ENCODE measurements at regions not wholly inside any gene's neighbourhood (a gene's known extent, or its start where the extent isn't known, plus 50 kb on each side); places are given as distances from the start of the nearest gene placed in this dataset.

DNA sequence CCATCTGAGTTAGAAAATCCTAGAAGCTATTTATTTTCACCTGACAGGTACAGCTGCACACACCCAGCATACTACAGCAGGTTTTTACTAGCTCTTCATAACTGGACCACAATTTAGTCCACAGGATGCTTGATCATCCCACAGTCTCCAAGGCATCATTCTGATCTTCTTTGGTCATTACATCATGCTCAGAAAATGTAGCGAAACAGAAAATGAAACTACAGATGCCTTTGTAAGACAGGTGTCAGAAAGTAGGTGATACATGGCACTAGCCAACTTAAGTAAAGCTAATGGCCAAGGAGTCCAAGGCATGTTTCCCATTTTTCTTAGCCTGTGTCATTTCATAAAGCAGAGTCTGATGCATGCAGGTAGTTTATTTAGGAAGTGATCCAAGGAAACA is 102.3 kb downstream of the HTR1B start:
- no peak for DNase-seq
- Mint-ChIP-seq H3K27me3 (ENCODE audit: low read depth in 2 of 2) (no peaks in the 10 kb centered on the region), H3K27ac (no peak overlapping the region), H3K9me3 (peaks cover 11 to 25% of the 10 kb centered on the region in 2 donors), H3K36me3 (peaks cover 10% of the 10 kb centered on the region), H3K4me1 (no peaks in the 10 kb centered on the region), H3K4me3 (no peak overlapping the region)
- Histone ChIP-seq H3K4me1 (ENCODE audit: control insufficient read depth, insufficient read depth, low read length) (no peaks in the 10 kb centered on the region), H3K27ac (ENCODE audit: low read length) (no peak overlapping the region), H3K4me3 (ENCODE audit: low read length) (no peak overlapping the region), H3K36me3 (ENCODE audit: control insufficient read depth, insufficient read depth, low read length) (no peaks in the 10 kb centered on the region), H3K27me3 (ENCODE audit: control insufficient read depth, insufficient read depth, low read length) (no peaks in the 10 kb centered on the region), H3K9me3 (ENCODE audit: control insufficient read depth, insufficient read depth, low read length) (no peaks in the 10 kb centered on the region)
- ATAC-seq, result no peak
- TF ChIP-seq, protein P1, sequence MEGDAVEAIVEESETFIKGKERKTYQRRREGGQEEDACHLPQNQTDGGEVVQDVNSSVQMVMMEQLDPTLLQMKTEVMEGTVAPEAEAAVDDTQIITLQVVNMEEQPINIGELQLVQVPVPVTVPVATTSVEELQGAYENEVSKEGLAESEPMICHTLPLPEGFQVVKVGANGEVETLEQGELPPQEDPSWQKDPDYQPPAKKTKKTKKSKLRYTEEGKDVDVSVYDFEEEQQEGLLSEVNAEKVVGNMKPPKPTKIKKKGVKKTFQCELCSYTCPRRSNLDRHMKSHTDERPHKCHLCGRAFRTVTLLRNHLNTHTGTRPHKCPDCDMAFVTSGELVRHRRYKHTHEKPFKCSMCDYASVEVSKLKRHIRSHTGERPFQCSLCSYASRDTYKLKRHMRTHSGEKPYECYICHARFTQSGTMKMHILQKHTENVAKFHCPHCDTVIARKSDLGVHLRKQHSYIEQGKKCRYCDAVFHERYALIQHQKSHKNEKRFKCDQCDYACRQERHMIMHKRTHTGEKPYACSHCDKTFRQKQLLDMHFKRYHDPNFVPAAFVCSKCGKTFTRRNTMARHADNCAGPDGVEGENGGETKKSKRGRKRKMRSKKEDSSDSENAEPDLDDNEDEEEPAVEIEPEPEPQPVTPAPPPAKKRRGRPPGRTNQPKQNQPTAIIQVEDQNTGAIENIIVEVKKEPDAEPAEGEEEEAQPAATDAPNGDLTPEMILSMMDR (IDR thresholded peaks at IDR 0.05), result no peak
- intact Hi-C loops (cut with micrococcal nuclease), result no loop called here
- 92% methylated on average over 1 of the region's 1 CpG for WGBS (ENCODE audit: insufficient coverage)

DNA sequence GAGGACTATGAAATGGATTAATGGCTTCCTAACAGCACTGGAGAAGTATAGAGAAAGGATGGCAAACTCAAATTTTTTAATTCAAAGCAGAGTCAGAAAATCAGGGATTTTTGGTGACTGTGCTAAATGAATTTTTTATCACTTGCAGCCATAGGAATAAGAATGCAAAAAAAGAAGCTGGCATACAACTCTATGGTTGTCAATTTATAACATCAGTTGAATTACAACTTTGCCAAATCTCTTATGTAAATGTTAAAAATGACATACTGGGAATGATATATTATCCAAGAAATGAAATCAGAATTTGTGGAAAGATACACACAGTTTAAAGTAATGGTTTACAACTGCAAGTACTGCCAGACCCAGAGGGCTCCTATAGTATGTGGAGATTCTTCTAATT is 106.5 kb downstream of the HTR1B start:
- Histone ChIP-seq H3K4me1 (ENCODE audit: control insufficient read depth, insufficient read depth, low read length) (no peaks in the 10 kb centered on the region), H3K27ac (ENCODE audit: low read length) (no peak overlapping the region), H3K4me3 (ENCODE audit: low read length) (no peak overlapping the region), H3K27me3 (ENCODE audit: control insufficient read depth, insufficient read depth, low read length) (no peaks in the 10 kb centered on the region), H3K9me3 (ENCODE audit: control insufficient read depth, insufficient read depth, low read length) (no peaks in the 10 kb centered on the region), H3K36me3 (ENCODE audit: control insufficient read depth, insufficient read depth, low read length) (no peaks in the 10 kb centered on the region)
- ATAC-seq, result no peak
- Mint-ChIP-seq H3K4me1 (no peaks in the 10 kb centered on the region), H3K36me3 (peaks cover 6% of the 10 kb centered on the region), H3K9me3 (peaks cover 10 to 20% of the 10 kb centered on the region in 2 donors), H3K27ac (no peak overlapping the region), H3K4me3 (no peak overlapping the region), H3K27me3 (ENCODE audit: low read depth in 2 of 2) (no peaks in the 10 kb centered on the region)
- no peak for DNase-seq
- TF ChIP-seq, protein P1 (IDR thresholded peaks at IDR 0.05), result no peak
- intact Hi-C loops (cut with micrococcal nuclease), result no loop called here

DNA sequence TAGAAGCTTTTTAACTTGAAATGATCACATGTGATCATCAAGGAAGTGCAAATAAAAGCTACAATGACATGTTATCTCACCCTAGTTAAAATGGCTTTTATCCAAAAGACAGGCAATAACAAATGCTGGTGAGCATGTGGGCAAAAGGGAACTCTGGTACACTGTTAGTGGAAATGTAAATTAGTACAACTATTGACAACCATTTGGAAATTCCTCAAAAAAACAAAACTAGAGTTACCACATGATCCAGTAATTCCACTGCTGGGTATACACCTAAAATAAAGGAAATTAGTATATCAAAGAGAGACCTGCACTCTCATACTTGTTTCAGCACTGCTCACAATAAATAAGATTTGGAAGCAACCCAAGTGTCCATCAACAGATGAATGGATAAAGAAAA is 108.7 kb downstream of the HTR1B start:
- H3K36me3 ChIP-seq (ENCODE audit: control insufficient read depth, insufficient read depth, low read length), result no peaks in the 10 kb centered on the region
- Mint-ChIP-seq H3K36me3 (peaks cover 6% of the 10 kb centered on the region), H3K27me3 (ENCODE audit: low read depth in 2 of 2) (no peaks in the 10 kb centered on the region), H3K9me3 (peaks cover 13 to 16% of the 10 kb centered on the region in 2 donors), H3K4me3 (no peak overlapping the region), H3K27ac (no peak overlapping the region), H3K4me1 (no peaks in the 10 kb centered on the region)
- no peaks in the 10 kb centered on the region for H3K27me3 ChIP-seq (ENCODE audit: control insufficient read depth, insufficient read depth, low read length)
- no peak overlapping the region for H3K27ac ChIP-seq (ENCODE audit: low read length)
- intact Hi-C loops (cut with micrococcal nuclease), result no loop called here
- TF ChIP-seq, protein P1 (IDR thresholded peaks at IDR 0.05), result no peak
- DNase-seq, result no peak
- H3K4me1 ChIP-seq (ENCODE audit: control insufficient read depth, insufficient read depth, low read length), result no peaks in the 10 kb centered on the region
- H3K9me3 ChIP-seq (ENCODE audit: control insufficient read depth, insufficient read depth, low read length), result no peaks in the 10 kb centered on the region
- H3K4me3 ChIP-seq (ENCODE audit: low read length), result no peak overlapping the region
- no peak for ATAC-seq

DNA sequence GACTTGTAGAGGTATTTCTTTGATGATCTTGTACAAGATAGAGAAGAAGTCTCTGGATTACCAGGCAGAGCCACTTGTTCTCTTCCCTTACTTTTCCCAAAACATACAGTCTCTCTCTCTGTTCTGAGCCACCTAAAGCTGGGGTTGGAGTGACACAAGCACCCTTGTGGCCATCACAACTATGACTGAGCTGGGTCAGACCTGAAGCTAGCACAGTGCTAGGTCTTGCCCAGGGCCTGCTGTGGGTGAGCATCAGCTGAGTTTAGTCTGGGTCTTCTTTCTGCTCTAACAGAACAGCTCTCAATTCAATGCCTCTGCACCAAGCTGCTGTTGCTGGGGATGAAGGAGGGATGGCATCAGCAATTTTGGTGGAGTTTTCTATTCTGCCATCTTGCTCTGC is 110.2 kb downstream of the HTR1B start:
- DNase-seq, result no peak
- Histone ChIP-seq H3K27ac (ENCODE audit: low read length) (no peak overlapping the region), H3K9me3 (ENCODE audit: control insufficient read depth, insufficient read depth, low read length) (no peaks in the 10 kb centered on the region), H3K36me3 (ENCODE audit: control insufficient read depth, insufficient read depth, low read length) (no peaks in the 10 kb centered on the region), H3K27me3 (ENCODE audit: control insufficient read depth, insufficient read depth, low read length) (no peaks in the 10 kb centered on the region), H3K4me1 (ENCODE audit: control insufficient read depth, insufficient read depth, low read length) (no peaks in the 10 kb centered on the region), H3K4me3 (ENCODE audit: low read length) (no peak overlapping the region)
- ATAC-seq, result no peak
- intact Hi-C loops (cut with micrococcal nuclease), result no loop called here
- TF ChIP-seq, protein P1 (IDR thresholded peaks at IDR 0.05), result no peak
- no peaks in the 10 kb centered on the region for H3K4me1 Mint-ChIP-seq
- no peaks in the 10 kb centered on the region for H3K27me3 Mint-ChIP-seq (ENCODE audit: low read depth in 2 of 2)
- no peak overlapping the region for H3K4me3 Mint-ChIP-seq
- peaks cover 6% of the 10 kb centered on the region for H3K36me3 Mint-ChIP-seq
- no peak overlapping the region for H3K27ac Mint-ChIP-seq
- peaks cover 9 to 11% of the 10 kb centered on the region in 2 donors for H3K9me3 Mint-ChIP-seq

Measured in natural killer cell (primary cell).